ENCODE measurements at regions not wholly inside any gene's neighbourhood (a gene's known extent, or its start where the extent isn't known, plus 50 kb on each side); places are given as distances from the start of the nearest gene placed in this dataset.

DNA sequence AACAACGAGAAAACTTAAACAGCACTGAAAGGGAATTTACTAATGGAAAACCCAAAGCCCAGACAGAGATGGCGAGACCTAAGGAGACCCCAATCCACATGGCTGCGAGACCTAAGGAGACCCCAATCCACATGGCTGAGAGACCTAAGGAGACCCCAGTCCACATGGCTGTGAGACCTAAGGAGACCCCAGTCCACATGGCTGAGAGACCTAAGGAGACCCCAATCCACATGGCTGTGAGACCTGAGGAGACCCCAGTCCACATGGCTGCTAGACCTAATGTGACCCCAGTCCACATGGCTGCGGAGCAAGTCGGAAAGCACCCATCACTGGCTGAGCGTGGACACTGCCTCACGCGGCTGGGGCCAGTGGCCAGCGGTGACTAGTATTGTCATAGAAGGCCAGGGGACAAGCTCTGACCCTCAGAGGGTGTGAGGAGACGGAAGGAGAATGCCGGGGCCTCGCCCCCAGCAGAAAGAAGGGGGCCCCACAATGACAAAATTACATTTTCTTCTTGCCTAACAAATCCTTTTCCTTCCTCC, 241.8 kb downstream of the C16orf95 start:
- TF ChIP-seq, protein P1, sequence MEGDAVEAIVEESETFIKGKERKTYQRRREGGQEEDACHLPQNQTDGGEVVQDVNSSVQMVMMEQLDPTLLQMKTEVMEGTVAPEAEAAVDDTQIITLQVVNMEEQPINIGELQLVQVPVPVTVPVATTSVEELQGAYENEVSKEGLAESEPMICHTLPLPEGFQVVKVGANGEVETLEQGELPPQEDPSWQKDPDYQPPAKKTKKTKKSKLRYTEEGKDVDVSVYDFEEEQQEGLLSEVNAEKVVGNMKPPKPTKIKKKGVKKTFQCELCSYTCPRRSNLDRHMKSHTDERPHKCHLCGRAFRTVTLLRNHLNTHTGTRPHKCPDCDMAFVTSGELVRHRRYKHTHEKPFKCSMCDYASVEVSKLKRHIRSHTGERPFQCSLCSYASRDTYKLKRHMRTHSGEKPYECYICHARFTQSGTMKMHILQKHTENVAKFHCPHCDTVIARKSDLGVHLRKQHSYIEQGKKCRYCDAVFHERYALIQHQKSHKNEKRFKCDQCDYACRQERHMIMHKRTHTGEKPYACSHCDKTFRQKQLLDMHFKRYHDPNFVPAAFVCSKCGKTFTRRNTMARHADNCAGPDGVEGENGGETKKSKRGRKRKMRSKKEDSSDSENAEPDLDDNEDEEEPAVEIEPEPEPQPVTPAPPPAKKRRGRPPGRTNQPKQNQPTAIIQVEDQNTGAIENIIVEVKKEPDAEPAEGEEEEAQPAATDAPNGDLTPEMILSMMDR (IDR thresholded peaks at IDR 0.05), result no peak
- ATAC-seq (ENCODE audit: insufficient number of reproducible peaks, low FRiP score, low read depth), result no peak
- H3K9me3 ChIP-seq, result no peaks in the 10 kb centered on the region
- H3K27ac ChIP-seq, result no peak overlapping the region
- no peaks in the 10 kb centered on the region for H3K27me3 ChIP-seq (replicated peaks; ENCODE audit: insufficient read depth)
- no peak for DNase-seq (ENCODE audit: low spot score)
- no peak overlapping the region for H3K4me3 ChIP-seq
- H3K4me1 ChIP-seq (ENCODE audit: control insufficient read depth in 1 of 2, low read depth in 2 of 2), result no peaks in the 10 kb centered on the region
- no peaks in the 10 kb centered on the region for H3K36me3 ChIP-seq

DNA sequence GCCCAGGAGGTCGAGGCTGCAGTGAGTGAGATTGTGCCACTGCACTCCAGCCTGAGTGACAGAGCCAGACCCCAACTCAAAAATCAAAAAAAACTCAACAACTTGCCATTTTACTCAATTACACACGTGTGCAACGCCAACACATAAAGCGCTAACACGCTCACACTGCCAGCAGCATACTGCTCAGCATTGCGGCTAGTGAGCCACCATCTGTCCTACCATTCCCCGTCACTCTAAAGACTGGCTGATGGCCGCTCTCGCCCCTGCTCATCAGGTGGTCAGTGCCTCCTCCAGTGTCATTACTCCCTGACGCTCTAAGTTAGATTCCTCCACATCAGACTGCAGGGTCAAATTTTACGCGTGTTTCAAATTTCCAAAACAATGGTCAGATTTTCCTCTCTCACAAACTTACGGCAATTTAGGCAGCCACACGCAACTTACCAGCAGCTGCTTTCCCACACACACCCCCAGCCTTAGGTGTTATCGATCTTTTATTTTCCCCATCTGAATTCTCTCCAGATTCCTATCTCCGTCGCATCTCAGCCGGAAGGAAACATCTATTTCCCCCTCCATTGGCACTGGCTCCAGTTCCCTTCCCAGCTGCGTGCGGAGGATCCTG, 240.8 kb downstream of the C16orf95 start:
- H3K9me3 ChIP-seq, result peaks cover 8% of the 10 kb centered on the region
- no peaks in the 10 kb centered on the region for H3K4me1 ChIP-seq (ENCODE audit: control insufficient read depth in 1 of 2, low read depth in 2 of 2)
- no peak for DNase-seq (ENCODE audit: low spot score)
- no peak overlapping the region for H3K4me3 ChIP-seq
- TF ChIP-seq, protein P1 (IDR thresholded peaks at IDR 0.05), result no peak
- no peaks in the 10 kb centered on the region for H3K36me3 ChIP-seq
- H3K27ac ChIP-seq, result no peak overlapping the region
- no peak for ATAC-seq (ENCODE audit: insufficient number of reproducible peaks, low FRiP score, low read depth)
- H3K27me3 ChIP-seq (replicated peaks; ENCODE audit: insufficient read depth), result no peaks in the 10 kb centered on the region

DNA sequence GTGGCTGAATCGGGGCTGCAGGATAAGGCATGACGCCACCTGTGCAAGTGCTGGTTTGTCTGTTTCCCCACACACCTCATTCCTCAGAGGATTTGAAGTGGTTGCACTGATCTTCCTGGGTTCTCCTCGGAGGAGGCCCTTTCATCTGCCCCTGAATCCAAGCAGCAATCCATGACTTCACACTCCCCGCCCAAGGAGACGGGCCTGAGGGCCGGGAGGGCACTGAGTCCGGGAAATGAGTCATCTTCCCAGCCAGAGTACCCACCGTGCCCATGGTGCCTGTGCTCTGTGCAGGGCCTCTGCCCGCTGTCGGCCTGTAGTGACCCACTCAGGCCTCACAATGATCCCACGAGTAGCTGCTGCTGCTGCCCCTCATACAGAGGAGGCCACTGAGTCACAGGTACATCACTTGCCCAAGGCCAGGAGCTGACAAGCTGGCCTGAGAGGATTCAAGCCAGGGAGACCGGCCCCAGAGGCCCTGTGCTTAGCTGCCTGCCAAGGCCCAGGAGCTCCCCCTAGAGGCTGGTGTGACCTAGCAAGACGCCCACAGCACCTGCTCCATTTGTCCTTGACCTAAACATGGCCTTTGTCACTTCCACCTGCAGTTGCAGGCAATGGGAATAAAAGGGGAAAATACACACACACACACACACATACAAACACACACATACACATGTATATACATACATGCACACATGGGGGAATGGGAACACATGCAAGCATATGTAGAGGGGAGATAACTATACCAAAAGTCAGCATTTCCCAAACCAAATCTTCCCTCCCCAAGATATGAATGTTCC, 240.0 kb downstream of the C16orf95 start:
- Histone ChIP-seq H3K9me3 (peaks cover 8% of the 10 kb centered on the region), H3K36me3 (no peaks in the 10 kb centered on the region), H3K27me3 (replicated peaks; ENCODE audit: insufficient read depth) (no peaks in the 10 kb centered on the region), H3K4me1 (ENCODE audit: control insufficient read depth in 1 of 2, low read depth in 2 of 2) (no peaks in the 10 kb centered on the region), H3K4me3 (no peak overlapping the region), H3K27ac (no peak overlapping the region)
- TF ChIP-seq, protein P1 (IDR thresholded peaks at IDR 0.05), result peak; percentile 54
- ATAC-seq (ENCODE audit: insufficient number of reproducible peaks, low FRiP score, low read depth) (no peak), DNase-seq (ENCODE audit: low spot score) (no peak)

DNA sequence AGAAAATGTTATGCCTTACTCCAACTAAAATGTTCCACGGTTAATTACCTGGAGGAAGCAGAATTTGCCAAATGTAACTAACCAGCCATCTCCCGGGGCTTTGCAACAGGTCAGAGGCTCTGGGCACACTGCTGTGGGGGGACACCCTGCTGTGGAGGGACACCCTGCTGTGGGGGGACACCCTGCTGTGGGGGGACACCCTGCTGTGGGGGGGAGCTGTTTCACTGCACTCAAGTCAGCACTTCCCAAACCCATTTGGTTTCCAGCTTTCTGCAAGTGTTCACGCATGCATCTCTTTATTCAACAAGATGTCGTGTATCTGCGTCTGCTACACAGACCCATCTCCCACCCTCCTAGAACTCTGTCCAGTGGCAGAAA, 239.5 kb downstream of the C16orf95 start:
- H3K27ac ChIP-seq, result no peak overlapping the region
- DNase-seq (ENCODE audit: low spot score) (no peak), ATAC-seq (ENCODE audit: insufficient number of reproducible peaks, low FRiP score, low read depth) (no peak)
- peaks cover 8% of the 10 kb centered on the region for H3K9me3 ChIP-seq
- no peaks in the 10 kb centered on the region for H3K4me1 ChIP-seq (ENCODE audit: control insufficient read depth in 1 of 2, low read depth in 2 of 2)
- TF ChIP-seq, protein P1 (IDR thresholded peaks at IDR 0.05), result no peak
- no peaks in the 10 kb centered on the region for H3K27me3 ChIP-seq (replicated peaks; ENCODE audit: insufficient read depth)
- no peak overlapping the region for H3K4me3 ChIP-seq
- H3K36me3 ChIP-seq, result no peaks in the 10 kb centered on the region

DNA sequence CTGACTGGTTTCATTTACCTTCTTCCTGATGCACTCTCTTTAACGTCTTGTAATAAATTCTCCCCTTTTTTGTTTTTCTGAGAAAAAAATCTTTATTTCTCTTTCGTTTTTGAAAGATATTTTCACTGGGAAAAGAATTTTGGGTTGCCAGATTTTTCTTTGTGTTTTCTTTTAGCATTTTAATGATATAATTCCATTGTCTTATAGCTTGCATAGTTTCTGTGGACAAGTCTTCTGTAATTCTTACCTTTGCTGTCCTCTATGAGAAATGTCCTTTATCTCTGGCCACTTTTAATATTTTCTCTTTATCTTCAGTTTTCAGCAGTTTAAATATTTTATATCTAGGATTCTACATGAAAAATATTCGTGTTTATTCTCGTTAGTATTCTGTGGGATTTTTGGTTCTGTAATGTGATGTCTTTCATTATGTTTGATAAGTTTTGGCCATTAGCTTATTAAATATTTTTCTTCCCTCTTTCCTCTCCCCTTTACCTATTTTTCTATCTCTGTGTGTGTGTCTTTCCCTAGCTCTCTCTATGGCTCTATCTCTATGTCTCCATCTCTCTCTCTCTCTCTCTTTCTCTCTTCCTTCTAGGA, 236.5 kb downstream of the C16orf95 start:
- Histone ChIP-seq H3K9me3 (peaks cover 8% of the 10 kb centered on the region), H3K27me3 (replicated peaks; ENCODE audit: insufficient read depth) (no peaks in the 10 kb centered on the region), H3K27ac (no peak overlapping the region), H3K4me3 (no peak overlapping the region), H3K36me3 (no peaks in the 10 kb centered on the region), H3K4me1 (ENCODE audit: control insufficient read depth in 1 of 2, low read depth in 2 of 2) (no peaks in the 10 kb centered on the region)
- TF ChIP-seq, protein P1 (IDR thresholded peaks at IDR 0.05), result no peak
- ATAC-seq (ENCODE audit: insufficient number of reproducible peaks, low FRiP score, low read depth) (no peak), DNase-seq (ENCODE audit: low spot score) (no peak)

Data from thoracic aorta (tissue), 2 donors.